Liver (tissue), 3 donors: ENCODE measurements at regions not wholly inside any gene's neighbourhood (a gene's known extent, or its start where the extent isn't known, plus 50 kb on each side); places are given as distances from the start of the nearest gene placed in this dataset.

Experiments
- EGR1 ChIP-seq, 2 donors: IDR thresholded peaks; 2 replicates each; pipeline ENCODE4 v1.6.1; 2016 to 2018; ENCODE audit warnings: antibody characterized with exemption in 2 of 2, low read depth in 2 of 2
- FOXA1 ChIP-seq: IDR thresholded peaks from 2 replicates; pipeline ENCODE4 v1.6.1; 2016; ENCODE audit warnings: antibody characterized with exemption
- RXRA ChIP-seq, 2 donors: IDR thresholded peaks; 2 replicates each; pipeline ENCODE4 v1.6.1; 2017 to 2018; ENCODE audit warnings: antibody characterized with exemption in 2 of 2, mild to moderate bottlenecking in 1 of 2
- SP1 ChIP-seq: IDR thresholded peaks from 2 replicates; pipeline ENCODE4 v1.6.1; 2018; ENCODE audit warnings: antibody characterized with exemption, mild to moderate bottlenecking
- YY1 ChIP-seq: IDR thresholded peaks from 2 replicates; pipeline ENCODE4 v1.6.1; 2016; ENCODE audit warnings: antibody characterized with exemption, mild to moderate bottlenecking
- TF ChIP-seq, protein P1 (sequence below): fragments of 150-350 bp; IDR thresholded peaks from 2 replicates; pipeline ENCODE4 v1.5.1; 2017; ENCODE audit warnings: improper control_type of control experiment, low read depth, low read length; ENCODE audit not compliant: missing input control
- donor health status: healthy.
- donor health status: healthy.

- TF ChIP-seq EGR1 (IDR thresholded peaks at IDR 0.05; ENCODE audit: low read depth in 2 of 2) (no peak), YY1 (no peak), FOXA1 (no peak), RXRA (IDR thresholded peaks at IDR 0.05) (no peak), SP1 (no peak)
- TF ChIP-seq, protein P1, sequence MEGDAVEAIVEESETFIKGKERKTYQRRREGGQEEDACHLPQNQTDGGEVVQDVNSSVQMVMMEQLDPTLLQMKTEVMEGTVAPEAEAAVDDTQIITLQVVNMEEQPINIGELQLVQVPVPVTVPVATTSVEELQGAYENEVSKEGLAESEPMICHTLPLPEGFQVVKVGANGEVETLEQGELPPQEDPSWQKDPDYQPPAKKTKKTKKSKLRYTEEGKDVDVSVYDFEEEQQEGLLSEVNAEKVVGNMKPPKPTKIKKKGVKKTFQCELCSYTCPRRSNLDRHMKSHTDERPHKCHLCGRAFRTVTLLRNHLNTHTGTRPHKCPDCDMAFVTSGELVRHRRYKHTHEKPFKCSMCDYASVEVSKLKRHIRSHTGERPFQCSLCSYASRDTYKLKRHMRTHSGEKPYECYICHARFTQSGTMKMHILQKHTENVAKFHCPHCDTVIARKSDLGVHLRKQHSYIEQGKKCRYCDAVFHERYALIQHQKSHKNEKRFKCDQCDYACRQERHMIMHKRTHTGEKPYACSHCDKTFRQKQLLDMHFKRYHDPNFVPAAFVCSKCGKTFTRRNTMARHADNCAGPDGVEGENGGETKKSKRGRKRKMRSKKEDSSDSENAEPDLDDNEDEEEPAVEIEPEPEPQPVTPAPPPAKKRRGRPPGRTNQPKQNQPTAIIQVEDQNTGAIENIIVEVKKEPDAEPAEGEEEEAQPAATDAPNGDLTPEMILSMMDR, result no peak
These were observed 184.1 kb upstream of the GPR149 start for GRCh38 chr3:154614078-154614477.
